Cardiac muscle cell (in vitro differentiated cells and primary cell): ENCODE measurements at regions not wholly inside any gene's neighbourhood (a gene's known extent, or its start where the extent isn't known, plus 50 kb on each side); places are given as distances from the start of the nearest gene placed in this dataset.

Experiments used
- DNase-seq, 2 donors: peaks; one replicate each; pipeline versions ENCODE4 v3.0.0 to v3.0.0-alpha.2; 2010 to 2017; ENCODE audit warnings: low read depth in 1 of 2, low spot score in 1 of 2
- H3K27ac ChIP-seq: fragments of 200-600 bp; sonication (generic); 2 replicates; pipeline ENCODE4 v1.5.1; 2016
- H3K27me3 ChIP-seq: fragments of 200-600 bp; sonication (generic); 2 replicates; pipeline ENCODE4 v1.6.0; 2016; ENCODE audit warnings: control low read depth
- H3K36me3 ChIP-seq: fragments of 200-600 bp; sonication (generic); 2 replicates; pipeline ENCODE4 v1.5.1; 2016; ENCODE audit warnings: control low read depth
- H3K4me1 ChIP-seq: fragments of 200-600 bp; sonication (generic); 2 replicates; pipeline ENCODE4 v1.8.1; 2017; ENCODE audit warnings: low read depth, mild to moderate bottlenecking, mixed run types
- H3K4me3 ChIP-seq: fragments of 200-600 bp; sonication (generic); 2 replicates; pipeline ENCODE4 v1.5.1; 2016; ENCODE audit warnings: mild to moderate bottlenecking
- H3K9me3 ChIP-seq: fragments of 200-600 bp; sonication (generic); 2 replicates; pipeline ENCODE4 v1.5.1; 2017; ENCODE audit warnings: low read depth, mild to moderate bottlenecking, control low read depth
- CTCF ChIP-seq: IDR thresholded peaks from 2 replicates; pipeline ENCODE4 v1.5.1; 2012; ENCODE audit warnings: low read depth, mild to moderate bottlenecking, low read length

DNA sequence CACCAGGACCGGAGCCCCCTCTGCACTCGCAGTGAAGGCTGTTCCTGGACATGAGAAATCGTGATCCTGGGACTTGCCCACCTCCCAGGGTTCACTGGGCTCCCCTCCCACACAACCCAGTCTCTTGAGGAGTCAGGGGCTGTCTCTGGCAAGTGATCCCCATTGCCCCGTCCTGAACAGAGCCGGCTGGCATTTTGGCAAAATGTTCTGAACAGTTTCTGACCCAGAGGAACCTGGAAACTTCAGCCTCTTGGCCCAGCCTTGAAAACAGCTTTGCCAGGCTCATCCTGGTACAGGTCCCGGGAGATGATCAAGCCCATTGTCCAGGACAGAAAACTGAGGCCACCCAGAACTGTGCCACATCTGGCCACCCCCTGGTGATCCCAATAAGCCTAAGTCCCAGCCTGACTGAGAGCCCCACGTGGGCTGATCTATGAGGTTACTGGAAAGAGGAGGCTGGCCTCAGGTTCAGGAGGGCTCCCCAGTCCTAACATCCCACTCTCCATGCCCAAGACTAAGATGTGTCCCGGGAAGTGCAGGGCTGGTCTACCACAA is 115.7 kb downstream of the OAT start:
- Histone ChIP-seq H3K27me3 (no peaks in the 10 kb centered on the region), H3K9me3 (no peaks in the 10 kb centered on the region), H3K4me3 (no peak overlapping the region), H3K4me1 (no peaks in the 10 kb centered on the region), H3K36me3 (no peaks in the 10 kb centered on the region), H3K27ac (no peak overlapping the region)
- no peak for TF ChIP-seq CTCF
- DNase-seq, result no peak

DNA sequence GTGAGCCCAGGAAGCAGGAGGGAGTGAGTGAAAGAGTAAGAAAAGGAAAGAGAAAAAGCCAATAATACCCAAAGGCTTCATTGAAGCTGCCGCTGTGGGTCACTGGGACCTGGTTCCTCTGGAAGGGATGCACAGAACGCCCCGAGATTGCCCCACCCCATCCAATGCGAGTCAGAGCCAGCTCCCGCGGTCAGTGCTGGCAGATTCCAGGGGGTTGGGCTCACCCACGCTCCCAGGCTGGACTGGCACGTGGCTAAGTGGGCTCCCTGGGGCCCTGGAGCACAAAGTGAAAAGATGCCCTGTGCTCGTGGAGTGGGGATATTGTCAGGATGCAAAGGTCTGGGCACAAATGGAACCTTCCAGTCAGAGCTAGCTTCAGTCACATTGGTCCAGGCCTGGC is 117.0 kb downstream of the OAT start:
- no peak overlapping the region for H3K27ac ChIP-seq
- no peak for TF ChIP-seq CTCF
- H3K9me3 ChIP-seq, result no peaks in the 10 kb centered on the region
- H3K36me3 ChIP-seq, result no peaks in the 10 kb centered on the region
- no peaks in the 10 kb centered on the region for H3K27me3 ChIP-seq
- no peak for DNase-seq
- no peaks in the 10 kb centered on the region for H3K4me1 ChIP-seq
- no peak overlapping the region for H3K4me3 ChIP-seq

GRCh38 chr10:124300735-124301134 is 118.0 kb downstream of the OAT start:
- no peak for DNase-seq
- H3K9me3 ChIP-seq, result no peaks in the 10 kb centered on the region
- TF ChIP-seq CTCF, result no peak
- no peaks in the 10 kb centered on the region for H3K36me3 ChIP-seq
- no peaks in the 10 kb centered on the region for H3K4me1 ChIP-seq
- no peaks in the 10 kb centered on the region for H3K27me3 ChIP-seq
- H3K4me3 ChIP-seq, result no peak overlapping the region
- H3K27ac ChIP-seq, result no peak overlapping the region

- Histone ChIP-seq H3K9me3 (no peaks in the 10 kb centered on the region), H3K36me3 (no peaks in the 10 kb centered on the region), H3K27ac (no peak overlapping the region), H3K4me3 (no peak overlapping the region), H3K4me1 (no peaks in the 10 kb centered on the region), H3K27me3 (no peaks in the 10 kb centered on the region)
- no peak for DNase-seq
- TF ChIP-seq CTCF, result no peak
Measured at GRCh38 chr10:124300224-124300623, 118.5 kb downstream of the OAT start.

GRCh38 chr10:124299696-124300095 is 119.0 kb downstream of the OAT start:
- H3K27ac ChIP-seq, result no peak overlapping the region
- no peaks in the 10 kb centered on the region for H3K9me3 ChIP-seq
- H3K36me3 ChIP-seq, result no peaks in the 10 kb centered on the region
- no peaks in the 10 kb centered on the region for H3K27me3 ChIP-seq
- no peak for TF ChIP-seq CTCF
- DNase-seq, result no peak
- H3K4me1 ChIP-seq, result no peaks in the 10 kb centered on the region
- no peak overlapping the region for H3K4me3 ChIP-seq

- H3K36me3 ChIP-seq, result no peaks in the 10 kb centered on the region
- H3K27me3 ChIP-seq, result no peaks in the 10 kb centered on the region
- H3K27ac ChIP-seq, result no peak overlapping the region
- no peak for DNase-seq
- H3K9me3 ChIP-seq, result no peaks in the 10 kb centered on the region
- no peak for TF ChIP-seq CTCF
- H3K4me3 ChIP-seq, result no peak overlapping the region
- H3K4me1 ChIP-seq, result no peaks in the 10 kb centered on the region
Measured at GRCh38 chr10:124298891-124299290, 119.8 kb downstream of the OAT start.
